Fibroblast of villous mesenchyme (primary cell): ENCODE measurements at regions not wholly inside any gene's neighbourhood (a gene's known extent, or its start where the extent isn't known, plus 50 kb on each side); places are given as distances from the start of the nearest gene placed in this dataset.

Experiments used
- DNase-seq: peaks from one replicate; pipeline ENCODE4 v3.0.0-alpha.2; 2010; ENCODE audit warnings: low read depth
- H3K4me3 ChIP-seq: 2 replicates; pipeline ENCODE4 v1.5.1; 2011; ENCODE audit warnings: low read depth, mild to moderate bottlenecking, low read length
- CTCF ChIP-seq: IDR thresholded peaks from 2 replicates; pipeline ENCODE4 v1.5.1; 2012; ENCODE audit warnings: low read depth, mild to moderate bottlenecking, low read length; ENCODE audit not compliant: insufficient read depth

GRCh38 chr5:29568028-29568427 is 1625.5 kb upstream of the CDH6 start:
- TF ChIP-seq CTCF: no peak
- DNase-seq: no peak
- H3K4me3 ChIP-seq: no peak overlapping the region

GRCh38 chr5:29561564-29561963 is 1631.9 kb upstream of the CDH6 start:
- H3K4me3 ChIP-seq: no peak overlapping the region
- DNase-seq: no peak
- no peak for TF ChIP-seq CTCF

GRCh38 chr5:29550523-29550922 is 1643.0 kb upstream of the CDH6 start:
- no peak for TF ChIP-seq CTCF
- no peak for DNase-seq
- no peak overlapping the region for H3K4me3 ChIP-seq

- no peak for TF ChIP-seq CTCF
- no peak for DNase-seq
- no peak overlapping the region for H3K4me3 ChIP-seq
These were observed 1645.2 kb upstream of the CDH6 start for GRCh38 chr5:29548262-29548661.

- H3K4me3 ChIP-seq: no peak overlapping the region
- no peak for TF ChIP-seq CTCF
- DNase-seq: no peak
These were observed 1646.1 kb upstream of the CDH6 start for GRCh38 chr5:29547236-29547865.

- DNase-seq: no peak
- no peak for TF ChIP-seq CTCF
- H3K4me3 ChIP-seq: no peak overlapping the region
These were observed 1650.0 kb upstream of the CDH6 start for GRCh38 chr5:29543501-29543900.

GRCh38 chr5:29524227-29524626 is 1669.3 kb upstream of the CDH6 start:
- no peak overlapping the region for H3K4me3 ChIP-seq
- no peak for TF ChIP-seq CTCF
- no peak for DNase-seq
